ENCODE measurements at regions not wholly inside any gene's neighbourhood (a gene's known extent, or its start where the extent isn't known, plus 50 kb on each side); places are given as distances from the start of the nearest gene placed in this dataset.

DNA sequence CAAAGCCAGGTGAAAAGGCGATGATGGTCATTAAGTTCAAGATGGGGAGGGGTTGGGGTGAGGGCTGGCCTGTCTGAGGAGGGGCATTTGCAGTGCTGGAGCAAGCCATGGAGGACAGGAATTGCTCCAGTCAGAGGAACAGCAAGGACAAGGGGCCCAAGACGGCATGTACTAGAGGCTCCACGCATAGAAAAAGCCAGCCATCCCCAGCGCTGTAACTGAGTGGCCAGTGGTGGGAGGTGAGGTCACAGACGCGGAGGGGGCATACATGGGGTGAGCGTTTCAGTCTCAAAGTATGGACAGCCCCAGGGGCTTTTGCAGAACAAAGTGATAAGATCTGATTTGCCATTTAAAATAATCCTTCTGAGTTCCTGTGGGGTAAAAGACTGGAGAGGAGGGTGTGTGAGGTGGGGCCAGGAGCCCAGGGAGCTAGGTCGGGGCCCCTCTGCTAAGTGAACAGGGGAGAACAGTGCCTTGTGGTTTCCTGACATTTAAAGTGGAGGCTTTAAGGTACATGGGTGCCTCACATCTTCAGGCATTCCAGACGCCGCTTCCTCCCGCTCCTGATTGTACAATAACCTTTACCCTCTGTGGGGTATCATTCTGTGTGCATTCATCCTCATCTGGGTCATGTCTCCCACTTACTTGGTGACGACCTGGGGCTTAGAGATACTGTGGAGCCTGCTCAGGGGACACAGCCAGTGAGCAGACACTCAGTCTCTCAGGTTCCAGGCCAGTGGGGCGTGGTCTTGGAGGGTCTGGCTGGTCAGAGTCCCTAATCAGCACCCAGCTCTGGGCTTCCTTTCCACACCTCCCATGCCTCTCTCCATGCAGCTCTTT is 105.6 kb upstream of the GPR26 start:
- intact Hi-C loops (cut with DNase I), result loop anchor here (1.0 kb wide), 1 partner anchor 430 kb away; no protein-coding TSS in a partner anchor

DNA sequence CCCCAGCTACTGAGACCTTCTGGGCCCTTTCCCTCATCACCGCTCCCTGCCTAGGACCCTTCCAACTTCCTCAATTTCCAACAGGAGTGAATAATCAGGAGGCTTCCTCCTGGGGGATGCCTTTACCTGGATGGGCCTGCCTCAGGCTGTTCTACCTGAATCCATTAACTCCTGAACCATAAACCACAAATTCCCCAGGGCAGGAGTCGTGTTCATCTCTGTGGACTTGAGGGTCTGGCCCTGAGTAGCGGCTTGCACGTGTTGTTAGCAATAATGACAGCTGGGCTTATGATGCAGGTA is 105.1 kb upstream of the GPR26 start:
- H3K9me3 ChIP-seq, result no peaks in the 10 kb centered on the region
- no peak for DNase-seq
- no peak overlapping the region for H3K4me3 ChIP-seq
- H3K27ac ChIP-seq, result no peak overlapping the region
- H3K36me3 ChIP-seq, result no peaks in the 10 kb centered on the region
- intact Hi-C loops (cut with DNase I), result no loop called here
- 61 to 76% methylated on average over 4 of the region's 4 CpGs for WGBS, 2 donors
- H3K27me3 ChIP-seq, result peaks cover 0 to 26% (median 0%) of the 10 kb centered on the region in 3 donors
- H3K4me1 ChIP-seq, result no peaks in the 10 kb centered on the region
- no peak for TF ChIP-seq POLR2AphosphoS5 (IDR thresholded peaks at IDR 0.05)
- no peak for TF ChIP-seq EP300 (IDR thresholded peaks at IDR 0.05)
- TF ChIP-seq, protein P1, sequence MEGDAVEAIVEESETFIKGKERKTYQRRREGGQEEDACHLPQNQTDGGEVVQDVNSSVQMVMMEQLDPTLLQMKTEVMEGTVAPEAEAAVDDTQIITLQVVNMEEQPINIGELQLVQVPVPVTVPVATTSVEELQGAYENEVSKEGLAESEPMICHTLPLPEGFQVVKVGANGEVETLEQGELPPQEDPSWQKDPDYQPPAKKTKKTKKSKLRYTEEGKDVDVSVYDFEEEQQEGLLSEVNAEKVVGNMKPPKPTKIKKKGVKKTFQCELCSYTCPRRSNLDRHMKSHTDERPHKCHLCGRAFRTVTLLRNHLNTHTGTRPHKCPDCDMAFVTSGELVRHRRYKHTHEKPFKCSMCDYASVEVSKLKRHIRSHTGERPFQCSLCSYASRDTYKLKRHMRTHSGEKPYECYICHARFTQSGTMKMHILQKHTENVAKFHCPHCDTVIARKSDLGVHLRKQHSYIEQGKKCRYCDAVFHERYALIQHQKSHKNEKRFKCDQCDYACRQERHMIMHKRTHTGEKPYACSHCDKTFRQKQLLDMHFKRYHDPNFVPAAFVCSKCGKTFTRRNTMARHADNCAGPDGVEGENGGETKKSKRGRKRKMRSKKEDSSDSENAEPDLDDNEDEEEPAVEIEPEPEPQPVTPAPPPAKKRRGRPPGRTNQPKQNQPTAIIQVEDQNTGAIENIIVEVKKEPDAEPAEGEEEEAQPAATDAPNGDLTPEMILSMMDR (IDR thresholded peaks at IDR 0.05), result no peak
- no peak for TF ChIP-seq POLR2A (IDR thresholded peaks at IDR 0.05)

More for the DNA sequence above, 105.6 kb upstream of the GPR26 start:
- Histone ChIP-seq H3K27me3 (peaks cover 0 to 31% (median 0%) of the 10 kb centered on the region in 3 donors), H3K4me3 (no peak overlapping the region), H3K27ac (no peak overlapping the region), H3K36me3 (no peaks in the 10 kb centered on the region), H3K9me3 (no peaks in the 10 kb centered on the region), H3K4me1 (no peaks in the 10 kb centered on the region)
- TF ChIP-seq, protein P1 (IDR thresholded peaks at IDR 0.05), result no peak
- no peak for TF ChIP-seq EP300 (IDR thresholded peaks at IDR 0.05)
- no peak for TF ChIP-seq POLR2AphosphoS5 (IDR thresholded peaks at IDR 0.05)
- TF ChIP-seq POLR2A (IDR thresholded peaks at IDR 0.05), result no peak
- DNase-seq, result peak; percentile 54
- WGBS, 2 donors, result 61 to 63% methylated on average over 13 of the region's 13 CpGs

DNA sequence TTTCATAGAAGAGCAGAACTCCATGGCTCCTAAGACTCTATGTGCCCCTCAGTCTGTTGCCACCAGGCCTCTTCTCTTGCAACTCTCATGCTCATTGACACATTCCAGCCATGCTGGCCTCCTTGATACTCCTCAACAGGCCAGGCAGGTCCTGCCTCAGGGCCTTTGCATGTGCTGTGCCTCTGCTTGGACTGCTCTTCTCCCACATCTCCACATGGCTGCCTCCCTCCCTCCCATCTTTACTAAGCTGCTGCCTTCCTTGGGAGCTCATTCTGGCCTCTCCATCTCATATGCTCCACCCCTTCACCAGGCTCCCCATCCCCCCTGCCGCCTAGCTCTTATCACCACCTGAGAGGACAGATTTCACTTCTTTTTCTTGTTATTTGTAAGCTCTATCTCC is 103.8 kb upstream of the GPR26 start:
- DNase-seq, result peak; percentile 22
- 83 to 84% methylated on average over 1 of the region's 1 CpG for WGBS, 2 donors
- Histone ChIP-seq H3K36me3 (no peaks in the 10 kb centered on the region), H3K9me3 (no peaks in the 10 kb centered on the region), H3K27ac (no peak overlapping the region), H3K4me3 (no peak overlapping the region), H3K4me1 (no peaks in the 10 kb centered on the region), H3K27me3 (peaks cover 0 to 28% (median 0%) of the 10 kb centered on the region in 3 donors)
- intact Hi-C loops (cut with DNase I), result no loop called here
- TF ChIP-seq EP300 (IDR thresholded peaks at IDR 0.05) (no peak), POLR2A (IDR thresholded peaks at IDR 0.05) (no peak), POLR2AphosphoS5 (IDR thresholded peaks at IDR 0.05) (no peak)
- TF ChIP-seq, protein P1 (IDR thresholded peaks at IDR 0.05), result no peak

DNA sequence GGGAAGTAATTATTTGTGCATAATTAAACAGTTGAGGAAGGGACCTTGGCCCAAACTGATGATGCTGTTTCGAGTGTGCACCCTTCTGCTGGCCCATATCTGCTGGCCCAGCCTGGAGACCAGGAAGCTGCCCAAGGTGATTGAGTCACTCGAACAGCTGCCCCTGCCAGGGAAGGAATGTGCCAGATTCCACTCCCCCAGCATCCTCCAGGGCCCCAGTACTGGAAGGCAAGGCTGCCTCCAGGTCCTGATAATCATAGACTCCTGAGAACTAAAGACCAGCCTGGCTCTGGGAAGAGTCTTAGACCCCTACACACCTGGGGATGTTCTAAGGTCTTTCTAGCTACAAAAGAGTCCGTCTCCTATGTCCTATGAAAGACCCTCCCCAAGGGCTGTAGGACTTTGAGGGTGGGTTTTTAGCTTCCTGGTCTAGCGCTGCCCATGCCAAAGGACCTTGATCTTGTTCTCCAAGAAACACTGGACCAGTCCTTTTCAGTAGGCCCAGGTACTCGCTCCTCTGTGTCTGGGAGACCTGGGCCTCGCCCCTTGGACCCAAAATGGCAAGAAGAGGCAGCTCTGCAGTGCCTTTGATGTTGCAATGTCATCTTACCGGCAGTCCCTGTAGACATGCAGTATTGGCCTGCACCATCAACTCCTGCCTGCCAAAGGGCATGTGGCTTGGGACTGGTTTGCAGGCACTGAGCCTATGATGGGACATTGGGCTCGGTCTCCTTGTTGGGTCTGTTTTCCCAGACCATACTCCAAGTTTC is 103.2 kb upstream of the GPR26 start:
- WGBS, 2 donors, result 74 to 75% methylated on average over 8 of the region's 8 CpGs
- peak; percentile 24 for DNase-seq
- H3K9me3 ChIP-seq, result no peaks in the 10 kb centered on the region
- H3K27me3 ChIP-seq, result peaks cover 0 to 29% (median 0%) of the 10 kb centered on the region in 3 donors
- no peaks in the 10 kb centered on the region for H3K4me1 ChIP-seq
- TF ChIP-seq POLR2AphosphoS5 (IDR thresholded peaks at IDR 0.05) (no peak), EP300 (IDR thresholded peaks at IDR 0.05) (no peak), POLR2A (IDR thresholded peaks at IDR 0.05) (no peak)
- TF ChIP-seq, protein P1 (IDR thresholded peaks at IDR 0.05), result no peak
- H3K36me3 ChIP-seq, result no peaks in the 10 kb centered on the region
- H3K27ac ChIP-seq, result no peak overlapping the region
- intact Hi-C loops (cut with DNase I), result no loop called here
- H3K4me3 ChIP-seq, result no peak overlapping the region

Data from sigmoid colon (tissue), 6 donors.